Osteoblast (primary cell): ENCODE measurements at regions not wholly inside any gene's neighbourhood (a gene's known extent, or its start where the extent isn't known, plus 50 kb on each side); places are given as distances from the start of the nearest gene placed in this dataset.

ENCODE experiments used
- DNase-seq: peaks from one replicate; pipeline ENCODE4 v3.0.0; 2011; ENCODE audit warnings: low spot score, mixed read lengths; ENCODE audit not compliant: insufficient read length; ENCODE audit errors: missing footprints
- H2AFZ ChIP-seq: 2 replicates; pipeline ENCODE4 v1.6.0; 2011; ENCODE audit warnings: mild to moderate bottlenecking, low read length
- H3K27ac ChIP-seq: 2 replicates; pipeline ENCODE4 v1.5.1; 2011; ENCODE audit warnings: mild to moderate bottlenecking, low read depth, low read length, moderate library complexity
- H3K27me3 ChIP-seq: 2 replicates; pipeline ENCODE4 v1.6.0; 2012; ENCODE audit warnings: mild to moderate bottlenecking, control low read depth, inconsistent platforms, low read length, moderate library complexity; ENCODE audit not compliant: insufficient read depth
- H3K36me3 ChIP-seq: 2 replicates; pipeline ENCODE4 v1.5.1; 2011; ENCODE audit warnings: mild to moderate bottlenecking, low read length, control low read depth, moderate library complexity; ENCODE audit not compliant: insufficient read depth
- H3K4me1 ChIP-seq: 2 replicates; pipeline ENCODE4 v1.5.1; 2011; ENCODE audit warnings: mild to moderate bottlenecking, low read length, control low read depth, moderate library complexity; ENCODE audit not compliant: insufficient read depth
- H3K4me2 ChIP-seq: 2 replicates; pipeline ENCODE4 v1.6.0; 2011; ENCODE audit warnings: mild to moderate bottlenecking, low read length; ENCODE audit not compliant: insufficient read depth
- H3K4me3 ChIP-seq: fragments of 200-600 bp; sonication (generic); 3 replicates; pipeline ENCODE4 v1.5.1; 2012; ENCODE audit warnings: mild to moderate bottlenecking, low read length, inconsistent platforms; ENCODE audit not compliant: insufficient read depth
- H3K79me2 ChIP-seq: 2 replicates; pipeline ENCODE4 v1.6.0; 2012; ENCODE audit warnings: mild to moderate bottlenecking, low read length, control low read depth, inconsistent platforms; ENCODE audit not compliant: insufficient read depth
- H3K9me3 ChIP-seq: 2 replicates; pipeline ENCODE4 v1.5.1; 2011; ENCODE audit warnings: low read depth, low read length, control low read depth
- H4K20me1 ChIP-seq: 2 replicates; pipeline ENCODE4 v1.6.0; 2012; ENCODE audit warnings: mild to moderate bottlenecking, low read length, control low read depth; ENCODE audit not compliant: insufficient read depth
- TF ChIP-seq, protein P1 (sequence below): IDR thresholded peaks from 2 replicates; pipeline ENCODE4 v1.5.1; 2011; ENCODE audit warnings: mild to moderate bottlenecking, low read depth, low read length, moderate library complexity; ENCODE audit errors: extremely low read depth

DNA sequence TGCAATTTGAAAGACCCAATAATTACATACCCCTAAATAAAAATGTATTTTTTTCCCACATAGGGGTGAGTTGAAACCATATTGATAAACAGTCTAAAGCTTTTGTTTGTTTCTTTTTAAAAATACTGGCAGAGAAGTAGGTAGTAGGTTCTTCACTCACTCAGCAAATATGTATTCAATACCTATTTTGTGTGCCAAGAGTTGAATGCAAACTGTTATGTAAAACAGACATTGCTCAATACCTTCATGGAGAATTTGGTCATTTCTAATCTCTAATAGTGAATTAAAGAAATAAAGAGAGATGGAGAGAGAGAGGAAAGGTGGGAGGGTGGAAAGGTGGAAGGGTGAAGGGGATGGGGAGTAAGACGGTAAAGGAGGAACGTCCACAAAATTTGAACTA, 589.9 kb upstream of the GNPDA2 start:
- Histone ChIP-seq H3K27me3 (no peaks in the 10 kb centered on the region), H3K4me2 (no peak overlapping the region), H3K4me1 (no peaks in the 10 kb centered on the region), H3K27ac (no peak overlapping the region), H3K9me3 (peaks cover 9% of the 10 kb centered on the region), H3K4me3 (no peak overlapping the region), H3K36me3 (no peaks in the 10 kb centered on the region), H2AFZ (no peak overlapping the region), H3K79me2 (no peaks in the 10 kb centered on the region), H4K20me1 (no peaks in the 10 kb centered on the region)
- TF ChIP-seq, protein P1, sequence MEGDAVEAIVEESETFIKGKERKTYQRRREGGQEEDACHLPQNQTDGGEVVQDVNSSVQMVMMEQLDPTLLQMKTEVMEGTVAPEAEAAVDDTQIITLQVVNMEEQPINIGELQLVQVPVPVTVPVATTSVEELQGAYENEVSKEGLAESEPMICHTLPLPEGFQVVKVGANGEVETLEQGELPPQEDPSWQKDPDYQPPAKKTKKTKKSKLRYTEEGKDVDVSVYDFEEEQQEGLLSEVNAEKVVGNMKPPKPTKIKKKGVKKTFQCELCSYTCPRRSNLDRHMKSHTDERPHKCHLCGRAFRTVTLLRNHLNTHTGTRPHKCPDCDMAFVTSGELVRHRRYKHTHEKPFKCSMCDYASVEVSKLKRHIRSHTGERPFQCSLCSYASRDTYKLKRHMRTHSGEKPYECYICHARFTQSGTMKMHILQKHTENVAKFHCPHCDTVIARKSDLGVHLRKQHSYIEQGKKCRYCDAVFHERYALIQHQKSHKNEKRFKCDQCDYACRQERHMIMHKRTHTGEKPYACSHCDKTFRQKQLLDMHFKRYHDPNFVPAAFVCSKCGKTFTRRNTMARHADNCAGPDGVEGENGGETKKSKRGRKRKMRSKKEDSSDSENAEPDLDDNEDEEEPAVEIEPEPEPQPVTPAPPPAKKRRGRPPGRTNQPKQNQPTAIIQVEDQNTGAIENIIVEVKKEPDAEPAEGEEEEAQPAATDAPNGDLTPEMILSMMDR: no peak
- DNase-seq: no peak

- Histone ChIP-seq H2AFZ (no peak overlapping the region), H3K4me3 (no peak overlapping the region), H3K27me3 (no peaks in the 10 kb centered on the region), H4K20me1 (no peaks in the 10 kb centered on the region), H3K9me3 (no peaks in the 10 kb centered on the region), H3K79me2 (no peaks in the 10 kb centered on the region), H3K4me1 (no peaks in the 10 kb centered on the region), H3K4me2 (no peak overlapping the region), H3K36me3 (no peaks in the 10 kb centered on the region), H3K27ac (no peak overlapping the region)
- TF ChIP-seq, protein P1: no peak
- no peak for DNase-seq
These were observed 576.5 kb upstream of the GNPDA2 start for GRCh38 chr4:45302828-45303227.

- Histone ChIP-seq H4K20me1 (no peaks in the 10 kb centered on the region), H2AFZ (no peak overlapping the region), H3K36me3 (no peaks in the 10 kb centered on the region), H3K4me2 (no peak overlapping the region), H3K27ac (no peak overlapping the region), H3K4me3 (no peak overlapping the region), H3K4me1 (no peaks in the 10 kb centered on the region), H3K9me3 (no peaks in the 10 kb centered on the region), H3K27me3 (no peaks in the 10 kb centered on the region), H3K79me2 (no peaks in the 10 kb centered on the region)
- DNase-seq: no peak
- TF ChIP-seq, protein P1: no peak
These were observed 568.1 kb upstream of the GNPDA2 start for GRCh38 chr4:45294464-45294863.

GRCh38 chr4:45293335-45293734, 567.0 kb upstream of the GNPDA2 start:
- Histone ChIP-seq H3K4me1 (no peaks in the 10 kb centered on the region), H3K27ac (no peak overlapping the region), H2AFZ (no peak overlapping the region), H4K20me1 (no peaks in the 10 kb centered on the region), H3K79me2 (no peaks in the 10 kb centered on the region), H3K27me3 (no peaks in the 10 kb centered on the region), H3K9me3 (no peaks in the 10 kb centered on the region), H3K36me3 (no peaks in the 10 kb centered on the region), H3K4me3 (no peak overlapping the region), H3K4me2 (no peak overlapping the region)
- no peak for DNase-seq
- TF ChIP-seq, protein P1: no peak
